T-helper 2 cell (primary cell): ENCODE measurements at regions not wholly inside any gene's neighbourhood (a gene's known extent, or its start where the extent isn't known, plus 50 kb on each side); places are given as distances from the start of the nearest gene placed in this dataset.
"Not testable (repeated sequence)": the region's sequence is repeated elsewhere in the genome, so short reads cannot be mapped to it uniquely, and the experiment has no call there.

Experiments used
- DNase-seq, 5 experiments: peaks; one replicate each; pipeline versions ENCODE4 v3.0.0 to v3.0.0-alpha.2; 2012 to 2022

- peak in 1 of 5 experiments; percentile 0 for DNase-seq
Measured at GRCh38 chrX:145393702-145394235, 146.5 kb downstream of the SPANXN1 start.

- no peak for DNase-seq
Measured at GRCh38 chrX:145394344-145394743, 147.0 kb downstream of the SPANXN1 start.

GRCh38 chrX:145396612-145397011 lies 149.3 kb downstream of the SPANXN1 start:
- no peak for DNase-seq

- DNase-seq = peak in 1 of 5 experiments; percentile 10
Measured at GRCh38 chrX:145405012-145405411, 157.7 kb downstream of the SPANXN1 start.

GRCh38 chrX:145410622-145411021 lies 163.3 kb downstream of the SPANXN1 start:
- no peak for DNase-seq

- DNase-seq = not testable (repeated sequence)
Measured at GRCh38 chrX:145436211-145436610, 188.9 kb downstream of the SPANXN1 start.

- no peak for DNase-seq
Measured at GRCh38 chrX:145464650-145465049, 217.3 kb downstream of the SPANXN1 start.

- no peak for DNase-seq
Measured at GRCh38 chrX:145475725-145476124, 228.4 kb downstream of the SPANXN1 start.

- DNase-seq = no peak
Measured at GRCh38 chrX:145484740-145485139, 237.4 kb downstream of the SPANXN1 start.

- DNase-seq = no peak
Measured at GRCh38 chrX:145502670-145503069, 255.4 kb downstream of the SPANXN1 start.

- DNase-seq = no peak
Measured at GRCh38 chrX:145506214-145506613, 258.9 kb downstream of the SPANXN1 start.

- no peak for DNase-seq
Measured at GRCh38 chrX:145524931-145525330, 277.6 kb downstream of the SPANXN1 start.

- DNase-seq = no peak
Measured at GRCh38 chrX:145532176-145532780, 285.0 kb downstream of the SPANXN1 start.

- no peak for DNase-seq
Measured at GRCh38 chrX:145533534-145533933, 284.1 kb upstream of the SLITRK2 start.

- no peak for DNase-seq
Measured at GRCh38 chrX:145549496-145549895, 268.1 kb upstream of the SLITRK2 start.

GRCh38 chrX:145552643-145553042 lies 265.0 kb upstream of the SLITRK2 start:
- no peak for DNase-seq

- DNase-seq = no peak
Measured at GRCh38 chrX:145553702-145554101, 263.9 kb upstream of the SLITRK2 start.

- DNase-seq = no peak
Measured at GRCh38 chrX:145563159-145563558, 254.5 kb upstream of the SLITRK2 start.

GRCh38 chrX:145609951-145610511 lies 207.6 kb upstream of the SLITRK2 start:
- no peak for DNase-seq

- DNase-seq = no peak
Measured at GRCh38 chrX:145613894-145614293, 203.7 kb upstream of the SLITRK2 start.

GRCh38 chrX:145620666-145621065 lies 197.0 kb upstream of the SLITRK2 start:
- DNase-seq = no peak

GRCh38 chrX:145623453-145623852 lies 194.2 kb upstream of the SLITRK2 start:
- DNase-seq = no peak

GRCh38 chrX:145630081-145630480 lies 187.5 kb upstream of the SLITRK2 start:
- DNase-seq = no peak

- no peak for DNase-seq
Measured at GRCh38 chrX:145630806-145631435, 186.7 kb upstream of the SLITRK2 start.
